DMS153 treated with DMSO at 0.1 percent for 48 hours (cell line): ENCODE measurements at regions not wholly inside any gene's neighbourhood (a gene's known extent, or its start where the extent isn't known, plus 50 kb on each side); places are given as distances from the start of the nearest gene placed in this dataset.
"Not testable (repeated sequence)": the region's sequence is repeated elsewhere in the genome, so short reads cannot be mapped to it uniquely, and the experiment has no call there.

ENCODE experiments used
- DNase-seq: peaks from one replicate; lab custom pipeline; 2025; ENCODE audit not compliant: unreplicated experiment; lab: John Stamatoyannopoulos, UW

GRCh38 chr1:217921126-217921904 is 290.2 kb downstream of the SPATA17 start:
- DNase-seq = no peak

DNA sequence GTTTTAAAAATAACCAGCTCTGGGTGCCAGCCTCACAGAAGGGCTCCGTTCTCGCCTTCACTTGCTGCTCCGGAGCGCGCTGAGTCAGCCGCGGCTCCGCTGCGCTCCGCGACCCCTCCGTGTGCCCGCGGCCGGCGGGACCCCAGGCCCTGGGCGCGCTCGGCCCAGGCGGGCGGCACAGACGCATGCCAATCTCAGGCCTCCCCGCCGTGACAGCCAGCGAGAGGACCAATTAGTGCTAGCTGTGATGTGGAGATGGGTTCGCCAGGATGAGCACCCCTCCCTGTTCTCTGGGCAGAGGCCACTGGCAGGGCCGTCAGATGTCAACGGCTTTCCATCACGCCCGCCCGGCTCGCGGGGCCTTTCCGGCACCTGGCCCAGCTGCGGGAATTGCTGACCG is 293.8 kb downstream of the SPATA17 start:
- DNase-seq = no peak

GRCh38 chr1:217929213-217929885 is 298.2 kb downstream of the SPATA17 start:
- DNase-seq = no peak

DNA sequence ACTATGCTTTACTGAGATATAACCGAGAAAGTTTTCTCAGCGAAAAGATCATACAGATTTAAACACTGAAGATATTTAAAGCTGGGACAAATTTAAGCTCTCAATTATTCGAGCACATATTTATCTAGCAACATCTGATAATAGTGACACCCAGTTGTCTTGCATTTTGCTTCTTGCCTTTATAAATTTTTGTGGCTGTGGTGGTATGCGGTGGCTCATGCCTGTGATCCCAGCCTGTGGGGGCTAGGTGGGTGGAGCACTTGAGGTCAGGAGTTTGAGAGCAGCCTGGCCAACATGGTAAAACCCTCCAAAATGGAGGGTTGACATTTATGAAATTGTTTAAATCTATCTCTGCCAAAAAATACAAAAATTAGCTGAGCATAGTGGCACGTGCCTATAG is 312.2 kb downstream of the SPATA17 start:
- DNase-seq = no peak

DNA sequence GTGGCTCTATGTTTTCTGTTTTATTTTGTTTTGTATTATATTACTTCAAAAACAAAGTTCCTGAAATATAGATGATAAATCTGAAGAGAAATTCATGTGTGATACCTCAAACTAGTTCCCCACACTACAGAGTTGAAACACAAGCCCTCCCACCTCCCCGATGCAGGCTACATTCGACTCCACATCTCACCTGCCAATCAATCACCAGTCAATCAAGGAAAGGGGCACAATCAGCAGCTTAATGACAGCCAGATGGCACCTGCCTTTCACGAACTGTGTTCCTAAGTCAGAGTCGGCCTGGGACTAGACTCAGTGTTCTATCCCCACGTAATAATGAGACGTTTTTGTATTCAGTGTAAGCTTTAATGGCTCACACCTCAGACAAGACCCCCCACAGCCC is 313.4 kb downstream of the SPATA17 start:
- DNase-seq = no peak

- DNase-seq = no peak
Observed at GRCh38 chr1:217946511-217946910, 315.4 kb downstream of the SPATA17 start.

DNA sequence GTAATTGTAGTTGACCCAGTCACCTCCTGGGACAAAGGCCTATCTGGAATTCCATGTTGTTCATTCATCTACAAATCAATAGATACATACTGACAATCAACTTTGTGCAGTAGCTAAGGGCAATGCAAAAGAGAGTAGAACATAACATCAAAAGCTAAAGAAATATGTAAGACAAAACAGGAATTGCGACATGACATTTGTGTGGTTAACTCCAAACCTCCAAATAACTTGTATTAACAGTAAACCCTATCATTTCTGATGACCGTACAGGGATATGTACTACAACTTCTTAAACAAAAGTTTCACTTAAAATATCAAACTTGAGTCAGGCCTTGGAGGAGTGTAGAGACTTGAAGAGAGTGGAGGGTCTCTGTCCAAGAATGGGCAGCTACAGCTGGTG is 317.6 kb downstream of the SPATA17 start:
- no peak for DNase-seq

DNA sequence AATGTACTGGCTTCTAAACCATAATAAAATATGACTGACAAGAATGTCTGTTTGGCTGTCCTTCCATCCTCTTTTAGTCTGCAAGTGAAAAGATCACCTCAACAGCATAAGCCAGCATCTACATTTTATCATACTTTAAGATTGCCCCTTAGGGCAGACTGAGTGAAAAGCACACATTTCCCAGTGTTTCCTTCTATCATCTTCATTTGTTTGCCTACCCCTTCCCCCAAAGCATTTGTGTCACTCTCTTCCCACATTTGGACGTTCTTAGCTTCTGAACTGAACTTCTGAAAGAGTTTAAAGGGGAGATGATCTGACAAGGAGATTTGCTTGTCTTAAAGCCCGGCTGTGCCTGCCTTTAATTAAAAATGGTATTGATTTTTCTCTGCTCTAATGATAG is 322.2 kb downstream of the SPATA17 start:
- DNase-seq = no peak

- no peak for DNase-seq
Observed at GRCh38 chr1:217953922-217954321, 322.8 kb downstream of the SPATA17 start.

DNA sequence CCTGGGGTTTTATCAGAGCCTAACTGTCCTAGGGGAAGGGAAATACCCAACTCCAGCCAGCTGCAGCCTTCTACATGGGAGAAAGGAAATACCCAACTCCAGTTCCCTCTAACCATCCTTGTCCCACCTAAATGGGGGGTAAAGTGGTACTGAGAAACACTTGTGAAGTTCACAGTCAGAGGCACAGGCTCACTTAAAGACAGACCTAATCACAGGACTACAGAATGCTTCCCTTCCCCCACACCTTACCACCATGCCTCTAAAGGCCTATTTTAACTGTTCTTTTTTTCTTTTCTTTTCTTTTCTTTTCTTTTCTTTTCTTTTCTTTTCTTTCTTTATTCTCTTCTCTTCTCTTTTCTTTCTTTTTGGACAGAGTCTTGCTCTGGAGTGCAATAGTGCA is 324.6 kb downstream of the SPATA17 start:
- DNase-seq = no peak

DNA sequence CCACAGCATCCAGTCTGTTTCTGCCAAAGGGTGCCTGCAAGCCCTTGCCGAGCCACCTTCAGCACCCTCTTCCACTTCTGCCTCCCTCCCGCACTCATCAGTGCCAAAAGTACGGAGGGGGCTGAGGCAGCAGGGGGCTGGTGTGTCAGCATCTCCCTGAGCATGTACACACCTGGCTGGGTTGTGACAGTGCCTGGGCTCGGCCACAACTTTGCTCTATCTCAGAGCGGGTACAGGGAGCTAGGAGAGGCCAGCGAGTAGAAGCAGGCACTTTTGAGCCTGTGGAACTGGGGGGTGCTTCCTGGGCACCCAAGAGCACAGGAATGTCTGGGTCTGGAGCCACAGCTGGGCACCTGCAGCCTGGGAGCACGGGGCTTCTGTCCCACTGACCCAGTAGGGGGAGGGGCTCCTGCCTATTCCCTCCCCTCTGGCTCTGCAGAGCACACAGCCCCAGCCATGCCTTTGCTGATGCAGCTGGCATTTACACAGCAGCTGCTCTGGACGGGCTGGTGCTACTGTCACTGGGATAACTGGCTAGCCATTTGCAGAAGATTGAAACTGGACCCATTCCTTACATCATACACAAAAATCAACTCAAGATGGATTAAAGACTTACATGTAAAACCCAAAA is 319.8 kb upstream of the RRP15 start:
- DNase-seq = no peak

DNA sequence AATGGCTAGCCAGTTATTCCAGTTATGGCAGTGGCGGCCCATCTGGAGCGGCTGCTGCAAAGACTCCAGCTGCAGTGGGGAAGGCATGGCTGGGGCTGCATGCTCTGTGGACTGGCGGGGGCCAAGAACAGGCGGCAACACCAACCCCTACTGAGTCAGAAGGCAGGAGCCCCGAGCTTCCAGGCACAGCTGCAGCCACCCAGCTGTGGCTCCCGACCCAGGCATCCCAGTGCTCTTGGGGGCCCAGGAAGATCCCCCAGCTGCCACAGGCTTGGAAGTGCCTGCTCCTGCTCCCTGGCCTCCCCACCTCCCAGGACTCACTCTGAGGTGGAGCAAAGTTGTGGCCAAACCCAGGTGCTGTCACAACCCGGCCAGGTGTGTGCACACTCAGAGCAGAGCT is 317.0 kb upstream of the RRP15 start:
- no peak for DNase-seq

- DNase-seq = no peak
Observed at GRCh38 chr1:217969428-217969827, 315.7 kb upstream of the RRP15 start.

DNA sequence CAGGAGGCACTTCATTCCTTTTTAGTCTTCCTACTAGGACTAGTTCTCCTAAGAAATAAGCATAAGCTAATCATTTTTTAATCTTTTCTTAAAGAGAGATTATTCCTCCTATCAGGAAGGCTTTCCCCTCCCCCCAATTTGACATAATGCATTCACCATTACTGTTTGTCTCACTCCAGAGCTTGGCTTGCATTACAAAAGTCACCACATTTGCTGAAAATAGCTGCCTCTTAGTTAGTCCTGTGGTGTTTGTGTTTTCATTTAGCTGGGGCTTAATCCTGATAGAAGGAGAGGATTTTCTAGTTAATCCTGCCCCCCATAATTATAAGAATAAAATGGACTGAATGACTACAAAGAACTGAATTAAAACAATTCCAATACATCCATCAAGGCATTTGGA is 307.1 kb upstream of the RRP15 start:
- no peak for DNase-seq

DNA sequence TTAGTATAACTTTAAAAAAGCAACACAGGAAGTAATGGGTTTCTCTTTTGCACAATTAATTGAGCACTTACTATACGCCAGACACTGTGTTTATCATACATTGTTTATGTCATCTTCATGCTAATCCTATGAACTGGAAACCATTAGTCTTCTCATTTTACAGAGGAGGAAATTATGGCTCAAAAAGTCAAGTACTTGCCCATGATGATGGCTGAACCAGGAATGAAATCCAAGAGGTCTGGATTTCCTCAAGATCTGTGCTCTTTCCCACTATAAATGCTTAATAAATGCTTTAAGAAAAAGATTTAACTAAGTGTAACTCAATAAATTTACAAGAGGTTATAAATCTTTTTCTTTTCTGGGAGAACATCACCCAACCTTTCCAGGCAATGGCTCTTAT is 303.7 kb upstream of the RRP15 start:
- no peak for DNase-seq

DNA sequence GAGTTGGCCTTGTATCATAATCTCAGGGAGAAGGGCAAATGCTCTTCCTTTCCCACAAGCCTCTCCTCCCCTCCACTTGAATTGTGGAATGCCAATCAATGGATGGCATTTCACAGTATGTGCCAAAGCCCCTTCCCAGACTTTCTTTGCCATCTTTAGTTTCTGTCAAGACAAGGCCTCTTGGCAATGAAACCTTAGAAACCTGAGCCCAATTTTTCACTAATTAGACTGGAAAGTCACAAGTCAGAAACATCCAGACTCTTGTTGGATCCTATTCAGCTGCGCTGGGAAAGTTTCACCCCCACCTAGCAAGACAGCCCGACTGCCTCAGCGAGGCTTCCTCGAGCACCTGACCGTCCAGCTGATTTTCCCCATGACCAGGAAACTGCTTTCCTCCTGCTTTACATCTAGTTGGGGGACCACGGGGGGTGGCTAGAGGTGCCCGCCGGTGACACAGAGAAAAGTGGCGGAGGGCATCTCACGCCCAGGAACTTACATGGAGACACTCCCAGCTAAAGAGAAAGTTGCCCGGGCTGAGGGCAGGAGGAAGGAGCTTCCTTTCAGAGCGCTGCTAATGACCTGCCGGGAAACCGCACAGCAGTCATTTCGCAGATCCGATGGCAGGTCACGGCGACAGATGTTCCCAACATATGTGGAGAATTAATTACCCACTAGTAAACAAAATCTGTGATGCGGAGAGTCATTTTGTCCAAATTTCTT is 302.6 kb upstream of the RRP15 start:
- DNase-seq = no peak

GRCh38 chr1:217983051-217983375 is 302.1 kb upstream of the RRP15 start:
- DNase-seq = no peak

DNA sequence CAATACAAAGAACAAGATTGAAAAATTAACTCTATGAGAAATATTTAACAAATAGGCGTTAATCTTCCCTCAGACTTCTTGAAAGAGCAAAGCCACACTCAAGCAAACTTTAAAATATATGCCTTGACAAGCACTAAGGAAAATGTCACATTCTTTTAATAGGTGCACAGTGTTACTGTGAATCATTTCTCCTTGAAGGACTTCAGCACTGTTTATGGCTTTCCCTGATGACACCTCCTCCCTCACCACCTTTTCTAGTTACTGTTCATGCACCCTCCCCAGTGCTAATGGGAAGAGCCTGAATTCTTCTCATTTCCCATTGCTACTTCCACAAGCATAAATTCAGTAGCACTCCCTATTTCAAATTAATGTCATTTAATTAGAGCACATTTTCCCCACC is 299.5 kb upstream of the RRP15 start:
- DNase-seq = no peak

DNA sequence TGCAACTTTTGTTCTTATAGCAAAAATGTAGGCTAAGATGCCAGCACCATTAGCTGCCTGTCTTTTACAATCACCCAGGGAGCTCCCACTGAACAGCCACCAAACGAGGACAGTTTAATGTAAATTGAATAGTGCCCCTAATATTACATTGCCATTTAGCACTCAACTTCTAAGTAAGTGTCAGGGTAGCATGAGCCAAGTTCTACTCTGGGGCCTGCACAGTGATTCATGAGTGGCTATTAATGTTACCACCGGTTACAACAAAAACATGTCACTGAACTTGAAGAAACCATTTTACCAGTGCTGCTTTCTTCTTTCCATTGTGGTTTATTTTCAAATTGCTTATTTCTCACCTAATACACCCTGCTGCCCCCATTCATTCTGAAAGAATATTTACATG is 295.6 kb upstream of the RRP15 start:
- DNase-seq = no peak

DNA sequence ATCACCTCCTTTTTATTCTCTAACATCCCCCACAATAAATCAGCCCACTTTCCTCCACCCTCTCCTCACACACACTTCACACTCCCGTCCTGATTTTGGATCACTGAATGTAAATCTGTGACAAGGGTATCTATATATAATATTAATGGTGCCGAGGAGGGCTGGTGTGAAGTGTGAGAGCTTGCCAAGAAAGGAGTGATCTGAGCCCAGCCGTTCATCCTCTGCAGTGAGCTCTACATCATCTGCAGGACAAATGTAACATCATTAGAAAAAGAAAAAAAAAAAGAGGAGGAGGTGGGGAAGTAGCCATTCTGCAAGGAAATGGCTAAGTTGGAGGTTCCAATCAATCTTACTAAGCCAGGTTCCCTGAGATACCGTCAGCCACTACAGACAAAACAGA is 291.7 kb upstream of the RRP15 start:
- DNase-seq = no peak

DNA sequence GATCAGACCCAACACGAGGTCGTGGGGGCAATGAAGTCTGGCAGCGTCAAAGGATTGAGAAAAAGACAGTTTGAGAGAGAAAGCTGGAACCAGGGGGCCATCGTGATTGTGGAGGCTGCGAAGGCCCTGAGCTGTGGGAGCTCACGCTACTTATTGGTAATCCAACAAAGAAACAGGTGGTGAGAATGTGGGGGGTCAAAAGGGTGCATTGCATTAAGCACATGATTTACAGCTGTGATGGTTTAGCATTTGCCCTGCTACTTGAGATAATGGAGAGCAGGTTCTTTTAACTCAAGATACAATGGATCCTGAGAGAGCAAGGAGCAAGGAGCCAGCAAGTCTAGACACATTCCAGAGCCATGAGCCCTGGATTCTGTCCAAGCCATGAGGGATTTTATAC is 276.8 kb upstream of the RRP15 start:
- DNase-seq = not testable (repeated sequence)

- not testable (repeated sequence) for DNase-seq
Observed at GRCh38 chr1:218015106-218015505, 270.0 kb upstream of the RRP15 start.
